ENCODE measurements at regions not wholly inside any gene's neighbourhood (a gene's known extent, or its start where the extent isn't known, plus 50 kb on each side); places are given as distances from the start of the nearest gene placed in this dataset.

- TF ChIP-seq CTCF (conservative IDR thresholded peaks at IDR 0.05; ENCODE audit: low read length), result no peak
- no peak for TF ChIP-seq EZH2phosphoT487 (IDR thresholded peaks at IDR 0.05; ENCODE audit: borderline replicate concordance)
Measured at GRCh38 chr3:30948426-30948825, 54.0 kb upstream of the GADL1 start.

All from Loucy (cell line).